GM21786 (cell line): ENCODE measurements at regions not wholly inside any gene's neighbourhood (a gene's known extent, or its start where the extent isn't known, plus 50 kb on each side); places are given as distances from the start of the nearest gene placed in this dataset.

Experiments
- ATAC-seq: cut with Tn5 transposase; IDR thresholded peaks from one replicate; pipeline ENCODE4 v1.9.1; 2021; ENCODE audit not compliant: unreplicated experiment

DNA sequence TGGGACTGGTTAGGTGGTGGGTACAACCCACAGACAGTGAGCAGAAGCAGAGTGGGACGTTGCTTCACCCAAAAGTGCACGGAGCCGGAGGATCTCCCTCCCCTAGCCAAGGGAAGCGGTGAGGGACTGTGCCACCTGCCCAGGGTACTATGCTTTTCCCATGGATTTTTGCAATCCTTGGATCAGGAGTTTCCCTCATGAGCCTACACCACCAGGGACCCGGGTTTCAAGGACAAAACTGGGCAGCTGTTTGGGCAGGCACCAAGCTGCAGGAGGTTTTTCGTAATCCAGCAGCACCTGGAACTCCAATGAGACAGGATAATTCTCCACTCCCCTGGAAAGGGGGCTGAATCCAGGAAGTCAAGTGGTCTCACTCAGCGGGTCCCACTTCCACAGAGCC, 209.1 kb upstream of the CXCL12 start:
- no peak for ATAC-seq

DNA sequence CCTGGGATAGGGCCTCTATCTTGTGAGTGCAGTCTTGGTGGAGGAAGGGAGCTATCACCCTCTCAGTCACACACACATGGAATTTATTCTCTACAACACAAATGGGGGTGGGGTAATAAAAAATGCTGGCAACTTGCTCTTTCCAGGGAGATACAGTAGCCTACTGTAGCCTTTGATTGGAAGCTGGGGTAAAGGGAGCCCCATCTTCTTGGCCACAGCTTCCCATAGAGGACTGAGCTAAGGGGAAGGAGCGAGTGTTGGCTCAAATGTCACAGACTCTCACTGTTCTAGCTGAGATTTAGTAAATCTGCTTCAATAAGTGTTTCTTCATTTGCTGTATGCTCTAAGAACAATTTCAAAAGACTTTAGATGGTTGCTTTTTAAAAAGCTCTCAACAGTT, 222.2 kb upstream of the CXCL12 start:
- ATAC-seq: no peak

- no peak for ATAC-seq
These were observed 234.0 kb upstream of the CXCL12 start for GRCh38 chr10:44618910-44619309.

DNA sequence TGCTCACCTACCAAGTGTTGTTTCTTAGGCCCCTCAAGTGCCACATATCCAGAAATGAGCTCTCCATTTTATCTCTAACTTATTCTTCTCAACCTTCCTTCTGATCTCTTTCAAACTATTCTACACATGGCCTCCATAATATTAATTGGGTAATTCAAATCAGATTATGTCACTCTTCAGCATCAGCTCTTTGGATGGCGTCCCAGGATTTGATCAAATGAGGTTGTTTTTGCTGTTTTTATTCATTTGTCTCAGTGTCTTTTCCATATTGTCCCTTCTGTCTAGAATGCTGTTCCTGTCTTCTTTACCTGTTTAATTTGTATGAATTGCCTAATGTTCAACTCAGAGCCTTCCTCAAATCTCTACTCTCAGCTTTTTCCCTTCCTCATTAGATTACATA, 234.6 kb upstream of the CXCL12 start:
- ATAC-seq: no peak

GRCh38 chr10:44619975-44620374, 235.1 kb upstream of the CXCL12 start:
- ATAC-seq: no peak

GRCh38 chr10:44627591-44628354, 242.9 kb upstream of the CXCL12 start:
- no peak for ATAC-seq

DNA sequence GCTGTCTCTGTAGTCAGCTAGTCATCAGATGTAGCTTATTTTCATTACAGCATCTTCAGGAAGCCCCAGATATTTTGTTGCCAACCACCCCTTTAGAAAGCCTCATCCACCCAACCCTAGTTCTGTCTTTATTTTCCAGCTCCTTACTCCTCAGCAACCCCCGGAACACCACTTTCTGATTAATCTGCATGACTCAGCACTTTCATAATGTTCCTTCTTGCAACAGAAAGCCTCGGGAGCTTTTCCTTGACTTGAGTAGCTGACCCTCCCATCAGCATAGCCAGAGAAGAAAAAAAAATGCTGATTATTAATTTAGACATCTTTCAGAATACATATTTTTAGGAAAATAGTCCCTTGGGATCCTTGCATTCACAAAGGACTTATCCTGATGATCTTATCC, 244.0 kb upstream of the CXCL12 start:
- no peak for ATAC-seq

GRCh38 chr10:44635176-44635575, 250.3 kb upstream of the CXCL12 start:
- ATAC-seq: no peak

DNA sequence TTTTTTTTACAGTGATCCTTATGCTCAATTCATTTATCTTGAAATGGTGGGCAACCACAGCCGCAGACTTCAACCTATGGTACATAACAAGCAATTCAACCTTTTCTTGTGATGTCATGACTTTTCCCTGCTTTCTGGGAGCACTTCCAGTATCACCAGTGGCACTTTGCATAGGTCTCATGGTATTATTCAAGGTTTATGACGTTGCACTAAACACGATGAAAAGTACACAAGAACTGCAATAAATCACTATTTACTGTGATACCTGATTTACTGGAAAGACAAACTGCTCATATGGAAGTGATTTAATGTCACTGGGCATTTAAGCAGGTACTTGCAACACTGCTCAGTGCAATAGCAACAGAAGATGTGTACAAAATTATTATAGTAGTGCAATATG, 251.7 kb upstream of the CXCL12 start:
- no peak for ATAC-seq

GRCh38 chr10:44640429-44640828, 255.5 kb upstream of the CXCL12 start:
- no peak for ATAC-seq

GRCh38 chr10:44647473-44647872, 262.6 kb upstream of the CXCL12 start:
- no peak for ATAC-seq

GRCh38 chr10:44647877-44648542, 263.1 kb upstream of the CXCL12 start:
- ATAC-seq: peak; percentile 69

- no peak for ATAC-seq
These were observed 260.2 kb upstream of the TMEM72 start for GRCh38 chr10:44650691-44651661.

DNA sequence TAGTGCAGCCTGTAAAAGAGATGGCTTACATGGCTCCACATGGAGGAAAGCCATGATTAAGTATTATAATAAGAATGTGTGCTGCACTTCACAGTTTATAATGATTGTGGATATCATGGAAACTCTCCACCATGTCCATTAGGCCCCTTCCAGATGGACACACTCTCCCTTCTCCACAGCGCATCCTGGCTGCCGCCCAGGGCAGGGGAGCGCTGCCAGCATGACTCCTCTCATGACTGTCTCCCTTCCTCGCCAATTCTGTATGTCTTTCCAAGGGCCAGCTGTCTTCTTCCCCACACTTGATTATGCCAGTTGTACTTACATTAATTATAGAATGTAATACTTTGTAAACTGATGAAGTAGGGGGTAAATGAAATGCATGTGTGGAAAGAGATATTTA, 259.3 kb upstream of the TMEM72 start:
- no peak for ATAC-seq

- no peak for ATAC-seq
These were observed 251.8 kb upstream of the TMEM72 start for GRCh38 chr10:44659320-44659719.

- no peak for ATAC-seq
These were observed 250.9 kb upstream of the TMEM72 start for GRCh38 chr10:44660271-44660670.

- no peak for ATAC-seq
These were observed 249.1 kb upstream of the TMEM72 start for GRCh38 chr10:44662051-44662450.

DNA sequence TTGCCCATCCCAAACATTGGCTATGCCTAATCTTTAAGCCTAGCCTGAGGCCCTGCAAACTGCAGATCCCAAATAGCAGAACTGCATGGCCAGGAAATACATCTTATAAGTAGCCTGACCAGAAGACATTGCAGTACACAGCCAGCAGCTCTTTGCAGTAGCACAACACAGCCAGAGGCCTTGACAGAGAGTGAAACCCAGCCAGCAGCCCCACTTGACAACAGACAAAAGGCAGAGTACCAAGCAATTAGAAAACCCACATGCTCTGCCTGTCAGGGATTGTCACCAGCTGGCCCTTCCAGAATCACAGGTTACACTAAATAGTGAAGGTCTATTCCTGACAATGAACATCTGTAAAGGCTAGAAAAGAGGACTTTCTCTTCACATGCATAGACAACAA, 242.8 kb upstream of the TMEM72 start:
- no peak for ATAC-seq

- no peak for ATAC-seq
These were observed 239.8 kb upstream of the TMEM72 start for GRCh38 chr10:44671319-44671718.

DNA sequence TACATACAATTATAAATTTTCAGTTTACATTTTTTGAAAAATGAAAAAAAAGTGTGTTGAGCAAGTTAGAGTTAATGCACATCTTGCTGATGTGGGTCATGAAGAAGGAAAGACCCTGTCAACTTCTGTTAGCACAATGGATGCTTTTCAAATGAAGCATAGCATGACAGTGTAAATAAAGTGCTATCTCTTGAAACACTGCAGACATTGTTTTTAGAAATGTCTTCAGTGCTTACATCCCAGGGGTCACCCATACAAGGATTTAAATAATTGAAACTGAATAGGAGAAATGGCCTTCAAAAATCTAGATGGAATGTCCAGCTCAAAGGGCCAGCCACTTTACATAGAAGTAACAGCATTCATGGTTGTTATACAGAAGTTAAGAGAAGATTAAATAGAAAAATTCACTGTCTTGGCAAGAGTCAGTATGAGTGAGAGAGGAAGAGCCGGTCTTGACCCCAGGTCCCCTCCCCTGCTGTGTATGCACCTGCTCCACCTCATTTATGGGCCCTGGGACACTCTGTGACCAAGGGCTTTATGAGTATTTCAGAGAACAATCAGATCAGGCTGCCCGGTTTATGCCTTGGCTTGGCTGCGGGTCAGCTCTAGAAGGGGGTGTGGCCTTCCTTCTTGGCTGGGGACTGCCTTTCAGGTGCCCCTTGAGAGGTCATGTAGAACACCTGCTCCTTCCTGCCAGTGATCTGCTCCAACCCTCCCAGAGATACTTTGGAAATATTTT, 237.7 kb upstream of the TMEM72 start:
- no peak for ATAC-seq
